Testis (tissue), 2 donors: ENCODE measurements at regions not wholly inside any gene's neighbourhood (a gene's known extent, or its start where the extent isn't known, plus 50 kb on each side); places are given as distances from the start of the nearest gene placed in this dataset.

Experiments used
- CTCF ChIP-seq, 3 experiments: fragments of 450-650 bp in 2 of 3; fragments of 200-600 bp in 1 of 3; sonication (generic) in 1 of 3; IDR thresholded peaks; one replicate each; pipeline ENCODE4 v1.5.1; 2016 to 2019; ENCODE audit warnings: antibody characterized with exemption in 3 of 3, mild to moderate bottlenecking in 2 of 3, moderate library complexity in 1 of 3
- POLR2A ChIP-seq: fragments of 450-650 bp; IDR thresholded peaks from one replicate; pipeline ENCODE4 v1.6.1; 2017; ENCODE audit warnings: antibody characterized with exemption, mild to moderate bottlenecking, moderate library complexity

- TF ChIP-seq CTCF (IDR thresholded peaks at IDR 0.05): no peak
- no peak for TF ChIP-seq POLR2A
These were observed 122.0 kb upstream of the ONECUT1 start for GRCh38 chr15:52912172-52912571.
